NCI-H69 (cell line): ENCODE measurements at regions not wholly inside any gene's neighbourhood (a gene's known extent, or its start where the extent isn't known, plus 50 kb on each side); places are given as distances from the start of the nearest gene placed in this dataset.
"Not testable (repeated sequence)": the region's sequence is repeated elsewhere in the genome, so short reads cannot be mapped to it uniquely, and the experiment has no call there.

Experiments used
- DNase-seq: peaks from one replicate; lab custom pipeline; 2025; lab: John Stamatoyannopoulos, UW

DNA sequence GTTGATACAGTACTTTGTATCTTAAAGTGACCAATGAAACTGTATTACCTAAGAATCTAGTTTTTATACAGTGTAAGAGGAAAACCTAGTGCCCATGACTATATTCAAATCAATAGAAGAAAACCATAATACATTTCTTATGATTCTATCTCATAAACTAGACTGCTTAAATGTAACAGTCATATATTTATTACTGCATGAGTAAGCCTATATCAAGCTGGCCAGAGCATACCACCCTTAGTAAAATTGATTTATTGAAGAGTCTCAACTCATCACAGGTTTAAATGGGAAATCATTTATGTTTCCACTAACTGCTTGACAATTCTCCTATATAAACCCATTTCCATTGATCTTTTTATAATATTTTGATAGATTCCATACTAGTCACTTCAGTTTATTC, 1059.2 kb upstream of the LRRTM1 start:
- no peak for DNase-seq

DNA sequence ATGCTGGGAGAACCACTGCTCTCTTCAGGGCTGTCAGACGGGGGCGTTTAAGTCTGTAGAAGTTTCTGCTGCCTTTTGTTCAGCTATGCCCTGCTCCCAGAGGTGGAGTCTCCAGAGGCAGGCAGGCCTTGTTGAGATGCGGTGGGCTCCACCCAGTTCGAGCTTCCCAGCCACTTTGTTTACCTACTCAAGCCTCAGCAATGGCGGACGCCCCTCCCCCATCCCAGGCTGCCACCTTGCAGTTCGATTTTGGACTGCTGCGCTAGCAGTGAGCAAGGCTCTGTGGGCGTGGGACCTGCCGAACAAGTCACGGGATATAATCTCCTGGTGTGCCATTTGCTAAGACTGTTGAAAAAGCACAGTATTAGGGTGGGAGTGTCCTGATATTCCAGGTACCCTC, 1057.9 kb upstream of the LRRTM1 start:
- DNase-seq, result not testable (repeated sequence)

DNA sequence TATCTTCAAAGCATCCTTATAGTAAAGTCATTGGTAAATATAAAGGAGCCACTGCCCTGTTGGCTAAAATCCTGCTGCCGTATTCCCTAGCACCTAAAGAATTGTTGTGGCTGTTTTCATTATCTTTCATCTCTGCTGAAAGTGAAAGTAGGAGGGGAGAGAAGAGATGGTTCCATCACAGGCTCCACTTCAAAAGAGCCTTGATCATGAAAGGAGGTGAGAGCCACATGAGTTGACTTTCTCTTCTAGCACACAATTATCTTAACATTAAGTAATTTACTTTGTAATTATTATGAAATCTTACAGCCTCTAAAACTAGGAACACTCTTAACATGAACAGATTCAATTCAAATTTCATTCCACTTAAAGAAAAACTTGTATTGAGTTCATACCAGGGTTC, 1050.9 kb upstream of the LRRTM1 start:
- no peak for DNase-seq

DNA sequence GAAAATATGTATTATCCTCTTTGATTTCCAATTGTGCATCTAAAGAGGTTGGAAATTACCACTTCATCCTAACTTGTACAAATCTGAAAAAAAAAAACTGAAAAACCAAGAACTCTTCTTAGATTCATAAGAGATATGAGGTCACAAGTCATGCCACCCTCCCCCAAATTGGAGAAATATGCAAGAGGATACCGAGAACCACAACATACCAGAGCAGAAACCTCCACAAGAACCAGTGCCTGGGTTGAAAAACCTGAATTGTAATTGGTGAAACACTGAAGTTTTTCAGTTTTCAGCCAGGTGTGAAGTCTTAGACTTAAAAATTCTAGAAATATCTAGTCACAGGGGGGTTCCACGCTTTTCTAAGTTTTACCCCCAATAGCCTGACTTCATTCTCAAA, 1029.5 kb upstream of the LRRTM1 start:
- no peak for DNase-seq

DNA sequence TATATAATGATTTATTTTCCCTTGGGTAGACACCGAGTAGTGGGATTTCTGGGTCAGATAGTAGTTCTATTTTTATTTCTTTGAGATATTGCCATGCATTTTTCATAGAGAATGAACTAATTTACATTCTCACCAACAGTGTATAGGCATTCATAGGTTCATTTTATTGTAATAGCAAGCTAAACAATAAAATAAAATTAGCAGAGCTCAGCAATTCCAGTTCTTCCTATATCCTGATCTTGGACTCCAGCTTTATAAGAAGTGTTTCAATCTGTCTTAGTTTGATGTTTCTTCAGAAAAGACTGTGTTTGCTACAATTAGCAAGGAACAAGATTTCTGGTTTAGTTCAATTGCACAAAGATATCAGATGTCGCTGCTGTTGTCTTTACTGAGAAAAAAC, 1024.4 kb upstream of the LRRTM1 start:
- no peak for DNase-seq

DNA sequence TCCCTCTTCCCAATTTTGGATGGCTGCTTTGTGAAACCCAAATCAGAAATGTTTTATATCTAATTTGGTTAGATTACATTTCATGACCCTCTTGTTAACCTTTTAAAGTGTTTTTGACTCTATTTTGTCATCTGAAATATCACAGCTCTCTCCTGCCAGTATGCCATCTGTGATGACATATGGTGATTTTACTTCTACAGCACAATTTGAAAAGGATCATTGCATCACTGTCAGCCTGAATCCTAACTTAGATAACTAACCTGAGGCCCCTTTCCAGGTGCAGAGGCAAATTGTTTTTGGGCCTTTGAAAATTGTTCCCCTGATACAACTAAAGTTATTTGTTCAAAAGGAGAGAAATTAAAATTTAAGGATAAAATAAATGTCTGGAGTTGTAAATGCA, 1023.4 kb upstream of the LRRTM1 start:
- no peak for DNase-seq

DNA sequence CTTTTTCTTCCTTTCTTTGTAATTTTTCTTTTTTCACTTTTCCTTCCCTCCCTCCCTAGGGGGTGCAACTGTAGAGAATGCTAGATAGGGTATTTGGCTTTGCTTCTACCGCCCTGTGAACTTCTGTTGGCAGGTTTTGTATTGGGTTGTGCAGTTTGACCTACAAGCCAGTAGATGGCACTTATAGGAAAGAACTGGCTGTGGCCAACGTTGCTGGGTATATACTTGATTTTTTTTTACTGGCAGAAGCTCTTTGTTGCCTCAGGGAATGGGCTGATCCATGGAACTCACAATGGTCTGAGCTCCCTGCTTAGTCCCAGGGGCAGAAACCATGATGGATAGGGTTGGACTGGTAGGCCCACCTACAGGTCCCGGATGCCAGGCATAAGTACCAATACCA, 1019.5 kb upstream of the LRRTM1 start:
- peak; percentile 3 for DNase-seq

DNA sequence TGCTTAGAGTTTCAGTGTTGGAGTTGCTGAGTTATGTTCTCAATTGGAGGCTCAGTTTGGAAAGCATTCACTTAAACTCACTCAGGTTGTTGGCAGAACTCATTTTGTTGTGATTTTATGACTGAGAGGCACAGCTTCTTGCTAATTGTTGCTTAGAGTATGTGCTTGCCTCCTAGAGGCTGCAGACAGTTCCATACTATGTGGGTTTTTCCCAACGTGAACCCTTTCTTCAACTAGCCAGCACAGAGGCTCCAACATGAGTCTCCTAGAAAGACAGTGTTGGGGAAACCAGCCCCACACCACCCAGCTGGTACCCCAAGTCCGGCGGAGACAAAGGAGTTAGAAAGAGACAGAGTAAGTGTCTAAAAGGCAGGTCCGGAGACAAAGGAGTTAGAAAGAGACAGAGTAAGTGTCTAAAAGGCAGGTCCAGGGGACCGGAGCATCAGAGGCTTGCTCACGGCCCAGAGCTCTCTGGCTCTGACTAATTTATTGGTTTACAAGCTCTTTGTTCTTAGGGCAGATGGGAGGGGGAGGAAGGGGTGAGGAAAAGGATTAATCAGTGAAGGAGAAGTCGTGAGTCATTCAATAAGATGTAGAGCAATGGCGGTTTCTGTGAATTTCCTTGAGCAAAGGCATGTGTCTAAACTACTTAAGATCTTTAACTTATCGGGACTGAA, 999.7 kb upstream of the LRRTM1 start:
- DNase-seq, result no peak

DNA sequence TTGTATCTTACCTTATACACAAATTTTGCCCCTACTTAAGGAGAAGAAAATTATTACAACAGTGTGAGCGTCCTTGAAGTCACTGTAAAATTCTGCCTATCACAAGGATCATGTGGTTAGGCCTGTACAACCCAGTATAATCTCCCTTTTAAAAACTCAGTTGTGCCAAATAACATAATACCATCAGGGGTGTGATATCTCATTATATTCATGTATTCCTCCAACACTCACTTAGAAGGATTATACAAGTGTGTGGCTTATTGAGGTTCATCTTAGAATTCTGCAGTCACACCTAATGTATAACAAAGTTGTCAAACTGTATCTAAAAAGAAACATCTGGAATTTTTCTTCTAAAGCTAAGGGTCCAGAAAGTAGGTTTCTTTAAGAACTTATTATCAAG, 998.8 kb upstream of the LRRTM1 start:
- no peak for DNase-seq

DNA sequence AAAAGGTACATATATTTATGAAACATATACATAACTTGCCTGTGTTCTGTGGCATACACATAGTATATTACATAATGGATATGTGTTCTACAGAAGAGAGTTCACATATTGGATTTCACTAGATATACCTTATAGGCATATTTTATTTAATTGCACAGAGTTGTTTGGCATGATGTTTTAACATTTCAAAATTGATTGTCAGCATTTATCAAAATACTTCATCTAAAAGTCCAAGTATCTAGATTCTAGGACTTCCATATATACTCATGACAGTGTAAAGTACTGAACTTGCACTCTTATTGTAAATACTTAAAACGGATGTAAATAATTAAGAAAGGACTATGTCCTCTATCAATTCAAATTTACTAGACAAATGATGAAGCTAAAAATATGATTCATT, 995.3 kb upstream of the LRRTM1 start:
- no peak for DNase-seq

DNA sequence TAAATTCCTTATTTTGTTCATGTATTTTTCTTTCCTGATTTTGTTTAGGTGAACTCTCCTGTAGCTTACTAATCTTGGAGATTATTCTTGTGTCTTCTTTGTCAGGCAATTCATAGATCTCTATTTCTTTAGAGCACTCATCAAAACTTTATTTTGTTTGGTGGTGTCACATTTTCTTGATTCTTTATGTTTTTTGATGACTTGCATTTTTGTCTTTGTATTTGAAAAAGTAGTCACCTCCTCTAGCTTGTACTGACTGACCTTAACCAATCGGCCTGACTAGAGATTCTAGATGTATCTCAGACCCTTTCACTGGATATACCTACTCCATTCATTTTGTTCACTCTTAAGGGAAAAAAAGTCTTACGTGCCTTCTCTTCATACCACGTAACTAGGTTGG, 986.3 kb upstream of the LRRTM1 start:
- DNase-seq, result no peak

DNA sequence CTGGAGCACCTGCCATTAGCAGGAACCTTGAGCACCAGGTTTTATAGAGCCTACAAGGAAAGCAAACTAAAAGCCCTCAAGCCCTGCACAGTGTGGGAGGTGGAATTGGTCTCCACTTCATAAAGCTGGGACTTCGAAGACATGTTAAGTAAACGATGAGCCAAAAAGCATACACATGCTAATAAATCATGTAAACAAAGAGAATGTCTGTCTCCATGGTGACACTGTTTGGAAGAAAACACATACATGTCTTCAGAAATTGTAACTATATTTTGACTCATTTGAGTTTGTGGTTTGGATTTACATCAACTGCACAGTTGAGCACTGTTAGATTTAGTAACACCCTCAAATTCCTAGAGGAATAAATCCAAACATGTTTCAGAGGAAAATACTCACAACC, 978.5 kb upstream of the LRRTM1 start:
- no peak for DNase-seq

DNA sequence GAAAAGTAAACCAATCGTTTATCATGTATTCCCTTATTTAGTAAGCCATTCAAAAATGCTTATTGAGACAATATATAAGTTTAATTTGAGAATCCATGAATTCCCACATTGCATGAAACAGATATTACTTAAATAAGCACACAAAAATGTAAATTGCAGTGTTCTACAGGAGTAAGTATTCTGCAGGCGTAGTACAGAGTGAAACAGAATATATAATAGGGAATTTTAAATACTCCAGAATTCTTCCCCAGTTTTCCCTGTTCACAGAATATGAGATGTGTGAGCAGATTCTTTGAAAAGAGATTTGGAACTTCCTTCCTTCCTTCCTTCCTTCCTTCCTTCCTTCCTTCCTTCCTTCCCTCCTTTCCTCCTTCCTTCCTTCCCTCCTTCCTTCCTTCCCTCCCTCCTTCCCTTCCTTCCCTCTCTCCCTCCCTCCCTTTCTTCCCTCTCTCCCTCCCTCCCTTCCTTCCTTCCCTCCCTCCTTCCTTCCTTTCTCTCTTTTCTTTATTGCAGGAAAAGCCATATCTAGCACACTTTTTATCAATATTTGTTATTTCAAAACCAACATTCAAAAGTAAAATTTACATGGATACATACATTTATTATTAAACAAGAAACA, 977.7 kb upstream of the LRRTM1 start:
- no peak for DNase-seq

DNA sequence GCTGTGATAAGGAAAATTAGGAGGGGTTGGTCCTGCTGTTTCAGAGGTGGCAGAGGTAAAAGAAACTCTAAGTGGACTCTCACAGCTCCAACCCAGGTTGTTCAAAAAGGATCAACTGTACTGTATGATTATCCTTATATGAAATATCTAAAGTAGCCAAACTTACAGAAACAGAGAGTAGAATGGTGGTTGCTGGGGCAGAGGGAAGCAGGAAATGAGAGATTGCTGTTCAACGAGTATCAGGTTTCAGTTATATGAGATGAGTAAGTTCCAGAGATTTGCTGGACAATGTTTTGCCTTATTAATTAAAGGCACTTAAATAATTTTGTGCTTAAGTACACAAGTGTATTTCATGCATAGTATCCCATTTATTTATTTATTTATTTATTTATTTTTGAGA, 972.0 kb upstream of the LRRTM1 start:
- no peak for DNase-seq

DNA sequence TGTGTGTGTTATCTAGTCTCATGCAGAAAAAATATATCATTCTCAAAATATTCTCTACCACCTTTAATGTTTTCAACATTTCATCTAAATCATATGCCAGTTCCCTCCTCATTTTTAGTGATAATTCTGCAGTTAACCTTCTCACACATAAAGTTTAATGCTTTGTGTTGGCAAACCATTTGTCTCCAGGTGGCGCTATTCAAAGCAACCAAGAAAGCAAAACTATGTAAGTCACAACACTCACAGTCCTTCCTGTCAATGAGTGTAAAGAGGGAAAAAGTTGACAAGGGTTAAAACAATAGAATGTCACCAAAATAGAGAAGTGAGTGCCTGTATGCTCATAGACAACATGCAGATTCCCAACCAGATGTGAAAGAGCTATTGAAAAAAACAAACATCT, 961.6 kb upstream of the LRRTM1 start:
- peak; percentile 2 for DNase-seq

DNA sequence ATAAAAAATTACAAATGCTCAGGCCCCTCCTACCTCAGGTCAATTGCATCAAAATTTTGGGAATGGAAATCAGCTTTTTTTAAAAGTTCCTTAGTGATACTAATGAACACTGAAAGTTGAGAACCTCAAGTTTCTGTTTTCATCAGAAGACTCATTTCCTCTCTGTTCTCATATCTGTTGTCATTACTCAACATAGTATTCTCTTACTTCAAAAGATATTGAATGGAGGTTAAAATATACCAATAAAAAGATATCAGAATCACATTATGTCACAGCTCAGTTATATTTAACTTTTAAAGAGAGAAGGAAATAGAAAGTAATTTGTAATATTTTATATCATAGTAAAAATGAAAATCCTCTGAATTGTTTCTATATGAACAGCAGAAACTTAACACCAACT, 959.4 kb upstream of the LRRTM1 start:
- DNase-seq, result no peak

DNA sequence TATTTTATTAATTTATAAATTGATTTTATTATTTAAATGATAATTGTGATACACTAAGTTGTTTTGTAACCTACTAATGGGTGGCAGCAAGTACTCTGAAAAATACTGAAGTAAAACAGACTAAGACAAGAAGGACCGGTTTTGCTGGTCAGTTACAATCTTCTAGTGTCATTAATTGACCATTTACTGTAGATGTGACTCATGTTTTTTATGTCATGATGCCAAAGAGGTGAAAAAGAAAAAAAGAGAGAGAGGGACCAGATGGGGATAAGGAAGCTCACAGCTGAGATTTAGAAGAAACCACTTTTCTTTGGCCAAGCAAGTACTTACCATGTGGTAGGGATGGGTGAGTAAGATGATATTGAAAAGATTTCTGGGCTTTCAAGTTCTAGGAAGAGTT, 955.8 kb upstream of the LRRTM1 start:
- DNase-seq, result no peak

DNA sequence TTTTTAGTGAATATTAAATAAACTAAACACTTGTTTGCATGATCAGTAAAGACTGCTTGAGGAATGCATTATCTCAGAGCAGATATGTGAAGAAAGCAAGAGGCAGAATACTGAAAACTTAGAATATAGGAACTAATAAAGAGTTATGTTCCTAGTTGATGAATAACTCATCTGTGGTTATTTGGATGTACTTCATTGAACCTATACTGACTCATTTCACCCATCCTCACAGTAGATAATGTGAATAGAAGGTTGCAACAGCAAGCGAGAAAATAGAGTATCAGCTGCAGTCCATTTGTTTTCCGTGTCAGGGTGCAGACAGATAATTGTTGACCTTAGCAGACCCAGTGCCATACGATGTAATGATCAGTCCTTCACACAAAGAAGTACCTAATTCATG, 945.7 kb upstream of the LRRTM1 start:
- DNase-seq, result peak; percentile 0

DNA sequence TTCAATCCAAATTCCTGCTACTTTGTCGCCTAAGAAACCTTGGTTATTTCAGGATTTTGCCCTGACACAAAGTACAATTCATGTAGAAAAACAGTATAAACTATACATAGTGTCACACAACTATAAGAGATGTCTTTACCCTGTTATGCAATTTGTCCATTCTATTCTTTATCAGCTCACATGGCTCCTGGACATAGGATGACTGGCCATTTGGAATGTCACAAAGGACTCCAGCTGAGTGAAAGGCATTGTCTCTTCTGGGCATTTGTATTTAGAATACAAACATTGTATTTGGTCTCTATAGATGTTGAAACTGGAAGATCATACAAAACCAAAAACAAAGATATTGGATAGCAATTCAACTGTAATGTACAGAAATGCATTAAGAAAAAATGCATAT, 944.6 kb upstream of the LRRTM1 start:
- no peak for DNase-seq

DNA sequence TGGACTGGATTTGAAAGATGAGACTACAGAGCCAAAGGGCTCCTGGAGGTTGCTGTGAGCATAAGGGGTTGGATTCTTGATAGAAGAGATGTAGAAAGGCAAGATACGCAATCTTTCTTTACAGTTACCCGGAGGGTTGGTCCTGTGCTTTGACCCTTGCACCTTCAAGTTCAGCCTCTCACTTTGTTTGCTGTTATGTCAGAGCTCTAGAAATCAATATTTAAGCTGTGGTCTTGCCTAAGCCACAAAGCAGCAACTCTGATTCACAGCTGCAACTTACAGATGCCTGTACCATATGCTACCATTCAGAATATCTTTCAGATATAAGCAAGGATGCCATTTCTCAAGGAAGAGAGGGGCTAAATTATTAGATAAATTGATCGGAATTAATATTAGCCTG, 943.1 kb upstream of the LRRTM1 start:
- DNase-seq, result no peak

DNA sequence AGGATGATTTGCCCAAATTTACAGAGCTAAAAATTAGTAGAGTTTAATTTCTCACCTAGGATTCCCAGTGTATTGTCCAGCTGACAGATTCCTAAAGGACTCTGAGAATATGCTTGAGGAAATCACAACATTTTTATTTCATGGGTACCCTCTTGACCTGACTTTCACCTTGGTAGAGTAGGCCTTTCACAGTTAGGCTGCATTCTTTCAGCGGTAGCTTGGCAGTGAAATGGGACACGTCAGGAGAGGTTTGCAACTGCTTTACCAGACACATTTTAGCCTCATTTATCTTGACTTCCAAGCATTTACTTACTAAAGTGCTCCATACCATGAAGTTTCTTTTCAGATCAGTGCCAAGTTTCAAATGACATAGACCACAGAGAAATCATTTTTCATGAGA, 937.9 kb upstream of the LRRTM1 start:
- DNase-seq, result no peak

DNA sequence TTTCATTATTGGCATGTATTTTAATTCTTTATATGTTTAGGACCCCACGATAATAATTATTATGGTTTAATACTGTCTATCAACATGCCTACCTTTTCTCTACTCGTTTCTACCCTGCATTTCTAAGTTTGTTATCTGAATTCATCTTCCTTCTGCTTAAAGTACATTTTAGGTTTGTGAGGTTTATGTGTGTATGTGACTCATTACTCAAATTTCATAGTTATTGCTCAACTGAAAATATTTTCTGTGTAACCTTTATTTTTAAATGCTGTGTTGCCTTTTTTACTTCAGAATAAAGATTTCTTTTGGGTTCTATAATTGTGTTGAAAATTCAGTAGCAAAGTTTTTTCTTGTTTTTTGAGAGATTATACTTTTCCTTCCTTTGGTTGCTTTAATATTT, 933.9 kb upstream of the LRRTM1 start:
- no peak for DNase-seq

DNA sequence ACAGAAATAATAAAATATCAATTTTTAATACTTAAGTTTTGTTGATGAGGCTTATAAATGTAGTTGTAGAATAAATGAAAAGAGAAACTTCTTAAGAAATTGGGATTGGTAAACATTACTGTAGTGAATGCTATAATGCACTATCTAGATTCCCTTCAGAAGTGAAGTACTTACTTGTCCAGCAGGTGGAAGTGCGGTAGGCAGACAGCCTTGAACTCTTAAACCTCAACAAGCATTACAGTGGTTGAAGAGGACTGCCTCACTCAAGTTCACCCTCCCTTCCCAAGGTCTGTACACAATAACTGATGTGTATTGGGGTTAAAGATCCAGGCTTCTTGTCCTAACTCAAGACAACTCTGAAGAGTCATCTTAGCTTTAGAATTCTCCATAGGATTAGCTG, 931.0 kb upstream of the LRRTM1 start:
- DNase-seq, result no peak

DNA sequence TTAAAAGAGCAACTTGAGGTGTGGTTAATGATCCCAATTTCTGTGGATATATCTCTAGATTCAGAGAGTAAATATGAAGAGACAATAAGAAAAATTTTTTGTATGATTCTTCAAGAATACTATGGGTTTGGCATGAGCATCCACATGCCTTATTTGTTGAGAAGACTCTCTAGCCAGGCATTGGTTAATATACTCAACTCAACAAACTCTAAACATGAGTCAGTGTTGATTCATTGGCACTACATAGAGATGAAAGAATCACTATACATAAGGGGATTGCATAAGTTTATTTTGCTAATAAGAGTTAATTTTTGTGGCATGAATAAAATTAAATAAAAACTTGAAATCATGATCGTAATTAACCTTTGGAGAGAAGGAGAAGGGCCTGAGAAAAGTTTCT, 930.2 kb upstream of the LRRTM1 start:
- DNase-seq, result no peak
